CD4-positive, alpha-beta T cell treated with Interferon gamma for 1 hour (primary cell): ENCODE measurements at regions not wholly inside any gene's neighbourhood (a gene's known extent, or its start where the extent isn't known, plus 50 kb on each side); places are given as distances from the start of the nearest gene placed in this dataset.
"Not testable (repeated sequence)": the region's sequence is repeated elsewhere in the genome, so short reads cannot be mapped to it uniquely, and the experiment has no call there.

Experiments used
- DNase-seq: peaks from one replicate; pipeline ENCODE4 v3.0.0-alpha.2; 2020

DNA sequence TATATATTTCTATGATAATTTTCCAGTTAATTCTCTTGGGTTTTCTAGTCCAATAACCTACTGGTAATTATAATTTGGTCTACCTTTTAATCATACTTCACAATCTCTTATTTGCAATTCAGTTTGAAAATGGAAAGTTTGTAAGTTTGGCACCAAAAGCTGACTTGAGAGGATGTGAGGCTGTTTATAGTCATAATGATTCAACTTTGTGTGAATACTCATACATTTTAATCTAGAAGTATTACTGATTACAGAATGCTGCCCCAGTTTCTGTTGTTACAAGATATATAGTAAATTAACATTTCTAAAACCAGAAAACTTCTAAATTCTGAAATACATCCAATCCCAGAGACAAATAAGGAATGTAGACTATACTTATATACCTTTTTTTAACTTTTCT is 158.2 kb downstream of the SLC38A4 start:
- no peak for DNase-seq

DNA sequence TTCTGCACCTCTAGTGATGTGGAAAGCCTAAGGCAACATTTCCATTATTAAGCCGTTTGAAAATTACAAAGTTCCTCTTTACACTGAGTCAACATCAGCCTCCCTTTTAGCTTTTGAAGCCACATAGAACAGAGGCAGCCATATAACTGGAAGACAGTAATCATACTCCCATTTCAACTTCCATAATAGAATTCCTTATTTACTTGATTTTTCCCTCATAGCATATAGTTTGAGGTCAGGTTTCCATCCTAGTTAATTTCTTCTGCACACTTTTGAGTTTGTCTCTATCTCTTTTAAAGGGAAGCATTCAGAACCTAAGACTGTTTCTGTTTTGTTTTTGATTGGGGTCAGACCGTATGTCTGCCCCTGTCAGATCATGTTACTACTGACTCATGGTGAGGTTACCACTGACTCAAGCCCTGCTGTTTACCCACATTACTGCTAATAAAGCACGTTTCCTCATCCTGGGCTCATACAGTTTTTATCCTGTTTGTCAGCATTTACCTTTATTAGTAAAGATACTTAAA is 161.0 kb downstream of the SLC38A4 start:
- no peak for DNase-seq

DNA sequence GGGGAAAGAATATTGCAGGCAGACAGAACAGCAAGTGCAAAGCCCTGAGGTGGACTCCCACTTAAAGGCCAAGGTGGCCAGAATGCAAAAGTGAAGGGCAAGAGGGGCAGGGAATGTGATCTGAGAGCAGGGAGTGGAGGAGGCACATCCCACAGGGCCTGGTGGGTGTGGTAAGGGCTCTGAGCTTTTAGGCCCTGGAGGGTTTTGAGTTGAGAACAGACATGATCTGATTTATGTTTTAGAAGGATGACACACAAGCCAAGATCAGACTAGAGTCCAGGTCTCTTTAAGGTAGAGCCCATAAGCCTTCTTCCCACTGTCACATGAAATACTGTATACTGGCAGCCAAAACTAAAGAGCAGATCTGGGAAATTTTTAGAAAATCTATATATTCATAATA is 162.5 kb downstream of the SLC38A4 start:
- DNase-seq, result no peak

DNA sequence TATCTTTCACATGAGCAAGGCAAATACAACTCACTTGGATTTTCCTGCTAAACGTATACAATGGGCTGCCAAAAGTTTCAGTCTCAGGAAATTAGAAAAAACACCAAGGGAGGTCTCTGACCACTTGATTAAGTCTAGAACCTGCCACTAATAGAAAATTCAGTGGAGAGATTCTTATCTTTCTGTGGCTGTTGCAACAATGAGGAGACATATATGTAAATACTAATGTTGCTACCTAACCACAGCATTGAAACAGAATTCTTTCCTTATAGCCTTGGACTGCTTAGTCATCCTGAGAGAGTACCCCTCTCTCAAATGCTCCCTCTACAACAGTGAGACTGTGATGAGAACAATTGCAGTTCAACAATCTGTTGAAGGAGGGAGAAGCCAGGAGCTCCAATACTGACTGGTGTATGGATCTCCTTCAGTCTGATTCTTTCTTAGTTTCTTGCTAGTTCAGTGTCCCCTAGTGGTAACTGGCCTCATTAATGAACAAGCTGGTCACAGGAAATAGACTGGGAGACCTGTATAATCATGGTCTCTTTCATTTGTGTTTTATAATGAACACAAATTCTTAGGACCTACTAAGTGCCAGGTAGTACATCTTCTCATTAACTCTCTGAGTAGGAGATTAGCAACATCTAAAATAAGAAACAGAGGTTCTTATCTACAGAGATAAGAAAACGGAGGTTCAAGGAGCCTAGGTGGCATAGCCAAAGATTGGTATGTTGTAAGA is 164.5 kb downstream of the SLC38A4 start:
- no peak for DNase-seq

DNA sequence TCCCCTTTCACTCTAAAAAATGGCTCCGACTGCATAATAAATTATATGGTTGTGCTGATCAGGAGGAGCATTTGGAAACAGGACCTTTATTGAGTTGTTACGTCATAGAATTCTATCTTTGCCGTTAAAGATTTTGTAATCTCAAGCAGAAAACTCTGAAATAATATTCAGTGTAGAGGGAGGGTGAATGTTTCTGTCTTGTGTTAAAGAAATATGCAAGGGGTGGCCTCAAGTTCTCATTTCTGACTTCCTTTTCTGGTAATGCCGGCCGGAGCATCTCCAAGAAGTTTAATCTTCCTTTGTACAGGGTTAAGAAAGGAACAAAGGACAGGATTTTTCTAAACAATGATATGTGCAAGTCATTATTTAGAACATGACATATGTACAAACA is 165.1 kb downstream of the SLC38A4 start:
- no peak for DNase-seq

DNA sequence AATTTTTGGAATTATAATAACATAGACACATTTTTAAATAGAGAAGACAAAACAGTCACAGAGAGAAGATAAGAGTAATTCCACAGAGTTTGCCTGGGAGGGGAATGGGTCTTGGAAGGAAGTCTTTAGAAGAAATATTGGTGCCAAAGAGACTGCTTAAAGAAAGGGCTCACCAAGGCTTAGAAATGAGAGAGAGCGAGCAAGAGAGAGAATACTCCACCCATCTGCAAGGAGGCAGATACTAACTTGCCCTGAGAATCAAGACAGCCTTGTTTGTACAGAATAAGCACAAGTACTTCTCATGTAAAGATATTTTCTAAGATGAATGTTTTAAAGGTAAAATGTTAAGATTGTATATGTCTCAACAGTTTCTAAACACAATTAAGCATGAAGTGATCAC is 165.5 kb downstream of the SLC38A4 start:
- no peak for DNase-seq

DNA sequence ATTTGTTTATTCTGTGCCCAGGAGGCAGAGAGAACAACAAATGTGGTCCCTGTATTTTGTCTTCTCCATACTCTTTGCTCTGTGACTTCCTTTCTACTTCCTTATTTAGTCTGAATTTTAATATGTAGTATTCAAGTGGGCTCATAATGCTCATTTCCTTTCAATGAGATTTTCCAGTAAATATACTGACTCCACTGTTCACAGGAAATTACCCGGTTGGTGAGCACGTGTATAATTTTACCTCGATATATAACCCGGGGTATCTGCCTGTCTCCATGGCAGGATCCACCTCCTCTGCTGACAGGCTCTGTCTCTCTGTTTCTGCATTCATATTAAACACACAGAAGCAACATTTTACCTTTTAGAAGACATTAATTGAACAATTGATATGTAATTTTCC is 166.0 kb downstream of the SLC38A4 start:
- no peak for DNase-seq

DNA sequence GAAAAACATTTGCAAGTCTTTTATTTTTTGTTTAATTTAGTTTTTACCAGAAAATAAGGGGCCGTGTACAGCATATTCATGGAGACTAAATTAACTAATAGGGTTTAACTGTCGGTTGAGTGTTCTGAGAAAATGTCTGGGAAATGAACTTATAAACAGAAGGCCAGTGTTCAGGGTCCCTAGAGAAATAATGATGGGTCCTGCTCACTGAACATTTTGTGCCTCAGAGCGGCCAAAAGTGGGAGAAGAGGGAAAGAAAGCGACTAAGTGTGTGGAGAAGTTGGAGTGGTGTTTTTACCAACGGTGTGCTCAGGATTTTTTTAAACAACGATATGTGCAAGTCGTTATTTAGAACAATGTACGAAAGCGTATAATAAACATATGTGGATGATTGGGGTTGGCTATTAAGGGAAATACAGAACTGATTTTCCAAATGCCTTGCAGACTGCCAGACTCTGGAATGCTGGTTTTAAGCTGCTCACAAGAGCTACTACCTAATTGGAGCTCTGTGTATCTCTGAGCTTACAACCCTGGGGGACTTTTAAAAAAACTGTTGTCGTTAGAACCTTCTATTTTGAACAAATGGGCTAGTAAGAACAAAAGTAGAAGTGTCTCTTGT is 166.7 kb downstream of the SLC38A4 start:
- no peak for DNase-seq

DNA sequence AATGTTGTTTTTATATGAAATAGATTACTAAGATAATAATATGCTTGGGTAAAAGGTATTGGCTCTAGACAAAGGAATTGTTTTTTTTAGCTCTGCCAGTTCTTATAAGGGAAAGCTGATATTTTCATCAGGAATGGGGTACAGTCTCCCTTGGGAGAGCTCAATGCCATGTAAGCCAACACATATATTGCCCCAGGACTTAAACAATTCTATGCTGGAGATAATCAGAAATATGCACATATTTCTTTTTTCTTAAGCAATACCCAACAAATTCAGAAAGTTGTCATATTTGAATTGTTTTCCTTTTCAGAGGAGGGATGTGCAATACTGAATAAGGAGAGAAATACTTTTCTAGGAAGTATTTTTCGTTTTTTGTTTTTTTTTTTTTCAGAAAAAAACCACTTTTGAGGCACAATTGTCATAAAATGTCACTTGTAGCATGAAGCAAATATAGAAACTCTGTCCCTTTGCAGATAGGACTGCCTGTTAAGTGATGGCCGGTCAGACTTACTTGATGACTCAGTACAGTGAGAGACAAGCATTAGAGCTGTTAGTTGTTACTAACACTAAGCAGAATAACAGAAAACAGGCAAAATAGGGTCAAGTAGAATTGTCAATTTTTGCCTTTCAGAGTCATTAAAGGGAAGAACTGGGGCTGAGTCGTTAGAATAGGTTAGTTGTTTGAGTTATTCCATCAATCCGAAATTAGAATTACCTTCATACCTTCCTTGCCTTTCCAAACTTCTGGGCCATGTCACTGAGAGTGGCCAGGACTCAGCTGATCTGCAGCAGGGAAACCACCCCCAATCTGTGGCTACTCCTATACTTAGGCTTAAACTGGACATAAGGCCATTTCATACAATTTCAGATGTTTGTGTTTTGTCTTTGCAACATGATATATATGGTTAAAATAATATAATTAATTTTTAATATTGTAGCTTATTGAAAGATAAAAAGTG is 168.1 kb downstream of the SLC38A4 start:
- no peak for DNase-seq

DNA sequence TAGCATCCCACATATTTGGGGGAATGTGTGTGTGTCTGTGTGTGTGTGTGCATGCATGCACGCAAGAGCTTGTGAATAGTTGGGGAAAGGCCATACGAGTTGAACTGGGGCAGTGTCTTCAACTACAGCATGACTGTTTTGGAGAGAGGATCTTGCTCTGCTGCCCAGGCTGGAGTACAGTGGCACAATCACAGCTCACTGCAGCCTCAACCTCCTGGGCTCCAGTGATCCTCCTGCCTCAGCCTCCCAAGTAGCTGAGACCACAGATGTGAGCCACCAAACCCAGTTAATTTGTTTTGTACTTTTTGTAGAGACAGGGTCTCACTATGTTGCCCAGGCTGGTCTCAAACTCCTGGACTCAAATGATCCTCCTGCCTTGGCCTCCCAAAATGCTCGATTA is 169.8 kb downstream of the SLC38A4 start:
- not testable (repeated sequence) for DNase-seq

DNA sequence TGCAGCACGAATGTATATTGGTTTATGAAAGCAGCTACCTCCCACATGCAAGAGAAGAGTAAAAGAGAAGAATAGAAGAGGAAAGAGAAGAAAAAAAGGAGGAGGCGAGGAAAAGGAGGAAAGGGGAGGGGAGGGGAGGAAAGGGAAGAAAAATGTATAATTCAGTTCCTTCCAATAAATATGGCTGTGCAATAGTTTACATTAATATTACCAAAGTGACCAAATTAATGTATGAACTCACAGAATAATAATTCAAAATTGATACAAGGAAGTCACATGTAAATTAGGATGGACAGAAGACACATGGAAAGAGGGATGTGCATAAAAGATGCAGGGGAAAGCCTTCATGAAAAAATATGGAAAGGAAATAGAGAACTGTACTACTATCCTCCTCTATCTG is 172.5 kb downstream of the SLC38A4 start:
- no peak for DNase-seq

DNA sequence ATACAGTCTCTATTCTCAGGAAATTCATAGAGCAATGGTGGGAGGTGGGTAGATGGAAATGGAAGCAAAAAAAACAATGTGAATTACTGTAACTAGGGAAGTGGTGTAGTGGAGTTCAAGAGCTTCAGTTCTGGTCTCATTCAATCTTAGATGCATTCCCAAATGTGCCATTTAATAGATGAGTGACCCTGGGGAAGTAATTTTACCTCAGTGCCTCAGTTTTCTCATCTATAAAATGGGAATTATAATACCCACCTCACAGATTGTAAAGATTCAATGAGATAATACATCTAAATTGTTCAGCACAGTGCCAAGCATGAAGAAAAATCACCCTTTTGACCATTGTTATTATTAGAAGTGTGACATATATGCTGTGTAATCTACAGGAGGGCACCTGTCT is 173.1 kb downstream of the SLC38A4 start:
- no peak for DNase-seq

DNA sequence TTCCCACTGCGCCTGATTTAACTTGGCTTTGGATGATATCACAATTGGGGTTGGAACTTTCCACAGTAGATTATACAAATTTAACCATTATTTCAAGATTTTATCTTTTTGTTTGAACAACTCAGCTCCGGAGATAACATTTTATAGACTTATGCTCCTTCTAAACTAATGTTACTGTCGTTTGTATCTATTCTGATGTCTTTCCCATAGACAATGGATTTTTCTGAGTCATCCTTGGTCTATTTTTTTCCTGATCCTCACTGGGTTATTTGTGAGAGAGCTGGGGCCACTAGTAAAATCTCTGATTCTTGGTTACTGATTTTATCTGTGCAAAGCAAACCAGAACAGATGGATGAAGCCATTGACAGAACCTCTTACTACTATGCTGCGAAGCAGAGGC is 175.1 kb downstream of the SLC38A4 start:
- DNase-seq, result no peak

DNA sequence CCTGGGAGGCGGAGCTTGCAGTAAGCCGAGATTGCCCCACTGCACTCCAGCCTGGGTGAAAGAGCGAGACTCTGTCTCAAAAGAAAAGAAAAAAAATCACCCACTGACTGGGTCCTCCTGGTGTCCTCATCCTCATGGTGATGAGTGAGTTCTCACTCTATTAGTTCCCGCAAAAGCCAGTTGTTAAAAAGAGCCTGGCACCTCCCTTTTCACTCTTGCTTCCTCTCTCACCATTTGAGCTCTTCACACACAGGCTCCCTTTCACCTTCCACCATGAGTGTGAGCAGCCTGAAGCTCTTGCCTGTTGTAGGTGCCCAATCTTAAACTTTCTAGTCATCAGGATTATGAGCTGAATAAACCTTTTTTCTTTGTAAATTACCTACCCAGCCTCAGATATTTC is 176.4 kb downstream of the SLC38A4 start:
- DNase-seq, result no peak

DNA sequence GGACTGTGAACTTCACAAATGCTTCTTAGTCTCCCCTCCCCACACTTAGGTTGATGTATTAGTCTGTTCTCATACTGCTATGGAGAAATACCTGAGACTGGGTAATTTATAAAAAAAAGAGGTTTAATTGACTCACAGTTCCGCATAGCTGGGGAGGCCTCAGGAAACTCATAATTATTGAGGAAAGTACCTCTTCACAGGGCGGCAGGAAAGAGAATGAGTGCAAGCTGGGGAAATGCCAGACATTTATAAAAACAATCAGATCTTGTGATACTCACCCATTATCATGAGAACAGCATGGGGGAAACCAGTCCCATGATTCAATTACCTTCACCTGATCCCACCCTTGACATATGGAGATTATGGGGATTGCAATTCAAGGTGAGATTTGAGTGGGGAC is 178.8 kb downstream of the SLC38A4 start:
- no peak for DNase-seq

DNA sequence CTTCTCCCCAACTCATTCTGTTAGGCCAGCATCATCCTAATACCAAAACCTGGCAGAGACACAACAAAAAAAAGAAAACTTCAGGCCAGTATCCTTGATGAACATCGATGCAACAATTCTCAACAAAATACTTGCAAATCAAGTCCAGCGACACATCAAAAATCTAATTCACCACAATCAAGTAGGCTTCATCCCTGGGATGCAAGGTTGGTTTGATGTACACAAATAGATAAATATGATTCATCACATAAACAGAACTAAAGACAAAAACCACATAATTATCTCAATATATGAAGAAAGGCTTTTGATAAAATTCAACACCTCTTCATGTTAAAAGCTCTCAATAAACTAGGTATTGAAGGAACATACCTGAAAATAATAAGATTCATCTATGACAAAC is 184.1 kb downstream of the SLC38A4 start:
- not testable (repeated sequence) for DNase-seq

DNA sequence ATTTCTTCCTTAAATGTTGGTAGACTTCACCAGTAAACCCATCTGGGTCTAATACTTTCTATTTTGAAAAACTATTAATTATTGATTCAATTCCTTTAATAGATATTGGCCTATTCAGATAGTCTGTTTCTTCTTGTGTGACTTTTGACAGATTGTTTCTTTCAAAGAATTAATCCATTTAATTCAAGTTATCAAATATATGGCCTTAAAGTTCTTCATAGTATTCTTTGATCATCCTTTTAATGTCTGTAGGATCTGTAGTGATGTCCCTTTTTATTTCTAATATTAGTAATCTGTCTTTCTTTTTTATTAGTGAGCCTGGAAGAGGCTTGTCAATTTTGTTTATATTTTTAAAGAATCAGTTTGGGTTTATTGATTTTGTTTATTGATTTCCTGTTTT is 190.0 kb downstream of the SLC38A4 start:
- DNase-seq, result no peak

DNA sequence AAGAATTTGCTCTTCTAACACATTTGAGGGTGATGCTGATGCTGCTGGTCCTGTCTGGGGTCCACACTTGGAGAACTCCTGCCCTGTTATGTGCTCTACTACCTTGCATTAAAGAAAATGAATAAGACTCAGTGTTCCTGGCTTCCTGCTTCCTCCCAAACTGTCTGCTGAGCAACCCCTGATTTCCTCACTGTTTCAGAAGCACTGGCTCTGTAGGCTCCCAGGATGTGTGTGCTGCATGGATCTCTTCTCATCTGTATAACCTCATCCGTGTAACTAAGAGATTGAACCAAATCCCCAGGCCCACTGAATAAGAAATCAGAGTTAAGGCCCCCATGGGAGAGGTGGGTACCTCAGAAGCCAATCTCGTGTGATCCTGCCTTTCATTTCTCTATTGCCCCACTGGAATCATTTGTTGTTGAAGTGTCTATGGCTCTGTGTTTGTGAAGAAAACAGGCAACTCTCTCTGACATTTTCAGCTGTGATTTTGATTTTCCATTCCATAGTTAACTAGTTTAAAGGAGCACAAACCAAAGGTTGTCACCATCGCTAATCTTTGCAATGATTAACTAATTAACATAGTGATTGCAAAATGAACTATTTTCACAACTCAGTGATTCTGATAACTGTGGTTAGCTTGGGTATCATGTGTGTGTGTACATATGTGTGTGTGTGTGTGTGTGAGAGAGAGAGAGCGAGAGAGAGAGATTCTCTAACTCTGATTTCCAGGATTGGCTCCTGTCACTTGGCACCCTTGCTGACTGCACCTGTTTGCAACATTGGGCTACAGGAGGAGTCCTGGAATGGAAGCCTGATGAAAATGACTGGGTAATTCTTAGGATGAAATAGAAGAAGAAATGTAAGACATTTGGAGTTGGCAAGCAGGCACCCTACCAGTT is 196.2 kb downstream of the SLC38A4 start:
- DNase-seq, result no peak

DNA sequence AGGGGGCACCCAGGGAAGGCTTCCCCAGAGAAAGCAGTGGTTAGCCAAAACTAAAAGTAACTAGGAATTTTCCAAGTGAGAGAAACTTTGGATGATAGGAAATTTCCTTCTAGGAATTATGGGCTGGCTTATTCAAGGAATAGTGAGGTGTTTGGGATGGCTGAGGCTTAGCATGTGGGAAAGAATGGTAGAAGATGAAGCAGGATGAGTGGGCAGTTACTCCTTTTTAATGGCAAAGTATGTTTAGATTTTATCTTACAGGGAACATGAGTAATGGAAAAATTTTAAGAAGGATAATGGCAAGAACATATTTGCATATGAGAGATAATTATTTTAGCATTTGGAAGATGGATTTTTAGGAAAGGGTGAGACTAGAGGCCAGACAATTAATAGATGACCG is 197.6 kb downstream of the SLC38A4 start:
- DNase-seq, result no peak

DNA sequence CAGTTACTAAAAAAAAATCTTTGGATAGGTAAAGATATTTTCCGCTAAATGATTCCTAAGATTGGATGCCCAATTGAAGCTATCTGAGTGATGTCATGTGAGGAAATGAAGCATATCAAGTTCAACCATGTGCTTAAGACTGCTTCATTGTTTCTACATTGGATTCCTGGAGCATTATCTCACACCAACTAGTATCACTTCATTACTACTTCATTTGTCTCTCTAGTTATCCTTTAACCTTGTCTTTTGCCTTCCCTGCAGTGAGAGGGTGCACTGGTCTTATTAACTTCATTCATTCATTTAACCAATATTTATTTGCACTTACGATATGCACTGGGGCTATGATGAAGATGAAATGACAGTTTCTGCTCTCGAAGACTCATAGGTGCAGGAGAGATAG is 198.1 kb downstream of the SLC38A4 start:
- no peak for DNase-seq

DNA sequence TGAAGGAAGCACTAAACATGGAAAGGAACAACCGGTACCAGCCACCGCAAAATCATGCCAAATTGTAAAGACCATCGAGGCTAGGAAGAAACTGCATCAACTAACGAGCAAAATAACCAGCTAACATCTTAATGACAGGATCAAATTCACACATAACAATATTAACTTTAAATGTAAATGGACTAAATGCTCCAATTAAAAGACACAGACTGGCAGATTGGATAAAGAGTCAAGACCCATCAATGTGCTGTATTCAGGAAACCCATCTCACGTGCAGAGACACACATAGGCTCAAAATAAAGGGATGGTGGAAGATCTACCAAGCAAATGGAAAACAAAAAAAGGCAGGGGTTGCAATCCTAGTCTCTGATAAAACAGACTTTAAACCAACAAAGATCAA is 206.3 kb downstream of the SLC38A4 start:
- not testable (repeated sequence) for DNase-seq

DNA sequence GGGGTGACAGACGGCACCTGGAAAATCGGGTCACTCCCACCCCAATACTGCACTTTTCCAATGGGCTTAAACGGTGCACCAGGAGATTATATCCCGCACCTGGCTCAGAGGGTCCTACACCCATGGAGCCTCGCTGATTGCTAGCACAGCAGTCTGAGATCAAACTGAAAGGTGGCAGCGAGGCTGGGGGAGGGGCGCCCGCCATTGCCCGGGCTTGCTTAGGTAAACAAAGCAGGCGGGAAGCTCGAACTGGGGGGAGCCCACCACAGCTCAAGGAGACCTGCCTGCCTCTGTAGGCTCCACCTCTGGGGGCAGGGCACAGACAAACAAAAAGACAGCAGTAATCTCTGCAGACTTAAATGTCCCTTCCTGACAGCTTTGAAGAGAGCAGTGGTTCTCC is 208.1 kb downstream of the SLC38A4 start:
- DNase-seq, result not testable (repeated sequence)

DNA sequence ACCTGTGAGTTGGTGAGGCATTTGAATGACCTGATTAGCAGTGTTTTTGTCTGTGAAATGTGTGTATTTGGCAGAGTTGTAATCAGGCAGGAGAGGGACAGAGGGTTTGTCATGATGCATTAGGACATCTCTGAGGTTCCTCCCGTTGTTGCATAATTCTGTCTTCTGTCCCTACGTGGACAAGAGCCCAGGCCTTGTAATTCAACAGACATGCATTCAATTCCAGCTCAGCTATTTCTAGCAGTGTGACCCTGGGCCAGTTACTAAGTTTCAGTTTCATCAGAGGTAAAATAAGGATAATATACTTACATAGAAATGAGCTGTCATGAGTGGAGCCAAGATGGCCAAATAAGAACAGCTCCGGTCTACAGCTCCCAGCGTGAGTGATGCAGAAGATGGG is 208.6 kb downstream of the SLC38A4 start:
- no peak for DNase-seq
